CD4-positive, alpha-beta T cell treated with Interleukin-21 for 1 hour (primary cell): ENCODE measurements at regions not wholly inside any gene's neighbourhood (a gene's known extent, or its start where the extent isn't known, plus 50 kb on each side); places are given as distances from the start of the nearest gene placed in this dataset.
A peak's percentile ranks its signal among the peaks of the same experiment; 100 is the strongest.

ENCODE experiments used
- DNase-seq: peaks from one replicate; pipeline ENCODE4 v3.0.0-alpha.2; 2020

DNA sequence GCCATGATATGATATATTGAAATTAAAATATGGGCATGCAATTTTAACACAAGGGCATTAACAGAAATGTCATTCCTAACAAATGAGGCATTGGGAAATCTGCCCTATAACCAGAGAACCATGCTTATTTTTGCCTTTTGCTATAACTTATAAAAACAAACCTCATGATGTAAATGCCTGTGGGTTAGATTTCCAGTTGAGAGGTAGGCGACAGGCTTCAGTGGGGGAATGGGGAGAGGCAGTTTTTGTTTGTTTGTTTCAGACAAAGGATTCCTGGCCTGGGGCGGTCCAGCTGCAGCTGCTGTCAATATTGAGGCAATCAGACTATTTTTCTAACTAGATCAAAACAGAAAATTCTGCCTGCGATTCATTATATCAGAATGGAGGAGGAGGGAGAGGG, 490.4 kb upstream of the CFAP20DC start:
- DNase-seq = no peak

DNA sequence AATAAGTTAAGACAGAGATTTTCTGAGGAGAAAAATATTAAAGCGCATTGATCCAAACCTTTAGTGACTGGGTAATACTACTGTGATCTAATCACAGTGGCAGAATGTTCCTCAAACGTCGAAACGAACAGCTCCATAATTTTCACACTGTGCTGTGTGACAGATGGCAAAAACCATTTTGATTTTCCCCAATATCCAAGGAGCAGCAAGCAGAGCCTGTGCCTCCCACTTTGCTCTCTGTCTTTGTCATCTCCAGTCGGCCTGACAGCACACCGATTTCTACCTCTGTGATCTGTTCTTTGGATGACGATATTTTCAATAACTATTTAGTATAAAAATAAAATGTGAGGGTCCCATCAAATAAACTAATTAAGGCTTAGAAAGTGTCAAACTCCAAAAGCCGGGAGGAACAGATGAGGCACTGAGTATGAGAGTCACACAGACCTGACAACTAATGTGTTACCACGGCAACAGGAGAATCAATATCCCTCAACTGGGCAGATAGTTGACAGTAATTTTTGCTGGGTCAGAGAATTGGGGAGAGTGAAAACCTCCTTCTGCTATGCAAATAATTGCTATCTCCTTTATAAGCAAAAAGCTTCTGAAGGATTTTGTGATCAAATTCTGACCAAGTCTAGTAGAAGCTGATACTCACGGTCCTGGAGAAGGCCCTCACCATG, 489.1 kb upstream of the CFAP20DC start:
- DNase-seq = no peak

GRCh38 chr3:59535791-59536221, 486.0 kb upstream of the CFAP20DC start:
- DNase-seq = no peak

DNA sequence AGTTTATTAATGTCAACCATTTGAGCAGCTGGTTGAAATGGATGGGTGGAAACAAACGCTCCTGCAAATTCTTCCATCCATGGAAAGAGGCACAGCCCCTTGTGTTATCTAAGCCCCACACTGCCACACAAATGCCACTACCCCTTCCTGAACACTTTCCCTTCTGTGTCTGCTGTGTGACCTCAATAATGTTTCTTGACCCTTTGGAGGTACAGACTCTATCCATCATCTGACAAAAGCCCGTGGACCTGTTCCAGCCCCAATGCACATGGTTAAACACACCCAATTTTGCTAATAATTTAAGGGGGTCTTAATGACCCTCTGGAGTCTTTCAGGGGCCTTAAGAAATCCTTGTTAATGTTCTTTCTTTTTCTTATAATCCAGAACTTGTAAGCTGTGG, 482.2 kb upstream of the CFAP20DC start:
- DNase-seq = no peak

GRCh38 chr3:59531066-59531745, 481.4 kb upstream of the CFAP20DC start:
- DNase-seq = no peak

DNA sequence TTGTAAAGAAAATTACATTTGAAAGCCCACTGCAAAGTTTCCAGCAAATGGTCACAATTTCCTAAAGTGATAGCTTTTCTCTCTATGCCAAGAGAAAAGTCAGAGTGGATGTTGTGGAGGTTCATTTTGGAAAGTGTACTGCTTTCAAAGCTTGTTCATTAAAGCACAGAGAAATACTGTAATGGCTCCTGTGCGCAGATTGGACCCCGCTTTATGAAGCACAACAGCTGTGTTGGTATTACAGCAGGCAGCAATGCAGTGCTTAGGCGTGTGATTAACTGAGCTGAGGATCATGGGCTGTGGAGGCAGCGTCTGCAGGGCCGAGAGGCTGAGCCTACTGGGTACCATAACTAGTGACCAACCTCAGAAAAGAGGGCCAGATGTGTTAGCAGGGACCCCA, 478.4 kb upstream of the CFAP20DC start:
- DNase-seq = no peak

- DNase-seq = no peak
Measured at GRCh38 chr3:59527493-59527892, 477.7 kb upstream of the CFAP20DC start.

GRCh38 chr3:59526999-59527398, 477.2 kb upstream of the CFAP20DC start:
- DNase-seq = no peak

- DNase-seq = no peak
Measured at GRCh38 chr3:59522550-59522949, 472.7 kb upstream of the CFAP20DC start.

GRCh38 chr3:59519094-59519493, 469.3 kb upstream of the CFAP20DC start:
- no peak for DNase-seq

- no peak for DNase-seq
Measured at GRCh38 chr3:59518283-59519055, 468.6 kb upstream of the CFAP20DC start.

GRCh38 chr3:59517388-59517787, 467.6 kb upstream of the CFAP20DC start:
- DNase-seq = no peak

- DNase-seq = no peak
Measured at GRCh38 chr3:59515966-59516365, 466.1 kb upstream of the CFAP20DC start.

- peak; percentile 15 for DNase-seq
Measured at GRCh38 chr3:59514865-59515482, 465.1 kb upstream of the CFAP20DC start.

DNA sequence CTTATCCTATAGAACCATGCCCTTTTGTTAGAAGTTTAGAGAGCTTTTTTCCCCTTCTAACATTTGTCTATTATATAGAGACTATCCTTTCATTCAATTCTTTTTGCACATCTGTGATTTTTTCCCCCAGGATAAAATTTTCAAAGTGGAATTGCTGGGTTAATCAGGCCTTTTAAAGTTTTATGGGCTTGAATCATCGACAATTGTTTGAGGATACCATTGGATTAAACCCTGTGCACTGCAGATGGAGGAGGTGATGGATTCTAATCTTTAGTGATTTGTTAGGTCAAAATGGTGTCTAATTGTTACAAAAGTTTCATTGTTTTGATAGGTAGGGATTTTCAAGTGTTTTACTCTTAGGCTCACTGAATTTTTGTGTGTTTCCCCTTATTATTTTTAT, 463.7 kb upstream of the CFAP20DC start:
- DNase-seq = no peak

DNA sequence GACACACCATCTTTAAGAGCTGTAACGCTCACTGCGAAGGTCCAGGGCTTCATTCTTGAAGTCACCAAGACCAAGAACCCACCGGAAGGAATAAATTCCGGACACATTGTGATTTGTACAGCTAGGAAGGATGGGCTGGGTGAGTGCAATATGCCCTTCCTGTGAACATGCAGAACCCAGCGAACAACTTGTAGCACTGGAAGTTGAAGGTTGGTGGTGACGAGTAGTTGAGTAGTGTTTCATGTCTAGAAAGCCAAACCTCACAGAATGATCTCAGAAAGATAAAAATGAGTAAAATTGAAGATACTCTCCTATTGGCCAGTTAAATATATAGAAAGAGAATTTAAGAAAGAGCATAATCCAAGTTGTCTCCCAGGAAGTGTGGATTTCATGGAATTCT, 462.2 kb upstream of the CFAP20DC start:
- DNase-seq = no peak

- DNase-seq = no peak
Measured at GRCh38 chr3:59510576-59510975, 460.8 kb upstream of the CFAP20DC start.

DNA sequence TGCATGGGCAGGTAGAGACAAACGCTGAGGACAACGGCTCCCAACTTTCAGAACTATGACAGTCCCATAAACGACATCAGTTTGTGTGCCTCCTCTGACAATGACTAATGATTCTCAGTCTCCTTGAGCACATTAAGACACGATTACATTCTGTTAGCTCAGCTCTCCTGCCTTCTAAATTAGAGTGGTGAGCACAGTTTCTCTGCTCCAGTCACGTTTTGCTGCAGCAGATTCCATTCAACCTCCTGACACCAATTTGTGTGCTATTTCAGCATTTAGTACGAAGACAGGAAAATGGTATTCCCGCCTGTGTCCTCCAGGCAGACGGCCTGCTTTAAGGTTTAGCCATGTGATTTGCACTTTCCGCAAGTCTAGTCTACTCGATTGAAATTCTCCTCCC, 458.4 kb upstream of the CFAP20DC start:
- DNase-seq = no peak

DNA sequence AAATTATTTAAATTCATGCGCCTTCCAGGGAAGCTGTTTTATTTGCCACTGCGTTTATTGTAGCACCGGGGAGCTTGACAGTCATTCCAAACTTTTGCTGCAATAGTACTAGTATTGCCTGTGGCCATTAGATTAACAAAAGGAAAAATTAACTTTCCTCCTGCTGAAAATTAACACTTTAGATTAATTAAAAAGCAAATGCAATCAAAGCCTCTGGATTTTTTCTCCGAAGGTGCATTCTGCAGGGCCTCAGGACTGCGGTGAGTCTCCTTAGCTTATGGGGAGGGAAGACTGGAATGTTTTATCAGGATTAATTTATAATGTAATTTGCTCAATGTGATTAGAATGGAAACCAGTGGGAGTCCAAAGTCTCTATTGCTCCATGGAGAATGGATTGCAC, 456.4 kb upstream of the CFAP20DC start:
- no peak for DNase-seq

- no peak for DNase-seq
Measured at GRCh38 chr3:59503441-59503840, 453.6 kb upstream of the CFAP20DC start.

- DNase-seq = no peak
Measured at GRCh38 chr3:59502806-59503205, 453.0 kb upstream of the CFAP20DC start.

- DNase-seq = no peak
Measured at GRCh38 chr3:59499954-59500353, 450.1 kb upstream of the CFAP20DC start.

DNA sequence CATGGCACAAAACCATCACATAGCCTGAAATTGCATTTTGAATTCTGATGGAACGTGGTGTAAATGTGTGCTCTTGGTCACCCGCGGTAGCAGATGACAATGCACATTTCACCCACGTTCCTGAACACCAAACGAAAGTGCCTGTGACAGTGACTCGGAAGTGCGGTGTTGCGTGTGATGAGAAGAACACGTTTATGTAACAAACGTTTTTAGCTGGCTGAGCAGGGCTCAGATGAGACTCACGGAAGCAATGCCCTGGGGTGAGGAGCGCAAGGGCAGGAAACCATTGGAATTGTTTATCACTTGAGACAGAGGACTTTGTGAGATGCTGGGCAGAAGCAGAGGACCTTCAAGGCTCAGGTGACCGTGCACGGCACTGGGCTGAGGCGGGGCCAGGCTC, 449.2 kb upstream of the CFAP20DC start:
- DNase-seq = no peak

- DNase-seq = no peak
Measured at GRCh38 chr3:59496250-59496649, 446.4 kb upstream of the CFAP20DC start.
